Uterus (tissue), 3 donors: ENCODE measurements at regions not wholly inside any gene's neighbourhood (a gene's known extent, or its start where the extent isn't known, plus 50 kb on each side); places are given as distances from the start of the nearest gene placed in this dataset.
A peak's percentile ranks its signal among the peaks of the same experiment; 100 is the strongest.
"Not testable (repeated sequence)": the region's sequence is repeated elsewhere in the genome, so short reads cannot be mapped to it uniquely, and the experiment has no call there.

Source experiments
- DNase-seq, 2 donors: peaks; one replicate each; pipeline ENCODE4 v3.0.0-alpha.2; 2019 to 2020
- H3K27ac ChIP-seq, 2 donors: fragments of 200-600 bp; sonication (generic); 1 replicate in 1 of 2; 2 replicates in 1 of 2; pipeline ENCODE4 v1.5.1; 2016 to 2018
- H3K27me3 ChIP-seq, 2 donors: fragments of 200-600 bp; sonication (generic); one replicate each; pipeline ENCODE4 v1.5.1; 2018 to 2019; ENCODE audit warnings: control low read depth in 1 of 2
- H3K36me3 ChIP-seq, 2 donors: fragments of 200-600 bp; sonication (generic); one replicate each; pipeline ENCODE4 v1.5.1; 2019; ENCODE audit warnings: control low read depth in 1 of 2
- H3K4me1 ChIP-seq, 2 donors: fragments of 200-600 bp; sonication (generic); one replicate each; pipeline ENCODE4 v1.5.1; 2018 to 2019; ENCODE audit warnings: control low read depth in 1 of 2
- H3K4me3 ChIP-seq, 2 donors: fragments of 200-600 bp; sonication (generic); 1 replicate in 1 of 2; 2 replicates in 1 of 2; pipeline ENCODE4 v1.5.1; 2018 to 2019; ENCODE audit warnings: mild to moderate bottlenecking in 1 of 2
- H3K9me3 ChIP-seq, 2 donors: fragments of 200-600 bp; sonication (generic); one replicate each; pipeline ENCODE4 v1.5.1; 2019; ENCODE audit warnings: control low read depth in 1 of 2
- CTCF ChIP-seq, 4 experiments: fragments of 200-600 bp in 2 of 4; fragments of 450-650 bp in 2 of 4; sonication (generic) in 2 of 4; IDR thresholded peaks; one replicate each; pipeline ENCODE4 v1.5.1; 2016 to 2019; ENCODE audit warnings: antibody characterized with exemption in 4 of 4, mild to moderate bottlenecking in 2 of 4, moderate library complexity in 1 of 4
- POLR2A ChIP-seq, 2 donors: fragments of 450-650 bp; IDR thresholded peaks; one replicate each; pipeline ENCODE4 v1.6.1; 2016; ENCODE audit warnings: antibody characterized with exemption in 2 of 2, mild to moderate bottlenecking in 1 of 2, moderate library complexity in 1 of 2
- intact Hi-C: fragments of 100-400 bp; cut with DNase I; formaldehyde crosslinking; loops from one replicate; pipeline ENCODE4 v1.15.1; 2023; ENCODE audit warnings: low total_unique reads
- donor health status: DM: yes; HTN: yes; CAD: no.

DNA sequence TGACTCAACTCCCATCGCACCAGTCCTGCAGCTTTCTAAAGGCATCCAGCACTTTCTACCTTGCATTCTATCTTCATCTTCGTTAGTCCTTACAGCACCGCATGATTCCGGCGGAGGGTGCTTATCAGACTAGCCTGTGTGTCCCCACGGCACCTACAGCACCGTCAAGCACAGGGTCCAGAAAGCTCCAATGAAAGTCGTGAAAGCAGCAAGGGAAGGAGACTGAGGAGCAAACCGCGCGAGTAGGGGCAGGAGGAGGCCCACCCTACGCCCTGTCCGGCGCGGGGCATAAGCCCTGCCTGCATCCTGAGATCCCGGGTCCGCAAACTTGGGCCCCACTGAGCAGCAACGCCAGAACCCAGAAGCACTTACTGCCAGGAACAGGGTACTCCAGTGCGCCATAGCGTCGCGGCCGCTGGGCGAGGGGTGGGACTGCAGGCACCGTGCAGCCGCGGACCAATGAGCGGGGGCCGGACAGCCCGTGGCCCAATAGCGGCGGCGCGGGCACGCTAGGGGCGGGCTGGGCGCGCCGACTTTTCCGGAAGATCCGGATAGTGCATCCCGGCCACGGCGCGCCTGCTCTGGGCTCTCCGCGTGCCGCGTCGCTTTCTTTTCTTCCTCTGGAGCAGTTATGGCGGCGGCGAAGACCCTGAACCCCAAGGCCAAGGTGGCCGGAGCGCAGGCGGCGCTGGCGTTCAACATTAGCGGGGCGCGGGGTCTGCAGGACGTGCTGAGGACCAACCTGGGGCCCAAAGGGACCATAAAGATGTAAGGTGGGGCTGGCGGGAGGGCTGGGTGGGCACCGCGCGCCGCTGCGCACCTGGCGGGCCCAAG is 122.1 kb upstream of the VKORC1L1 start:
- Histone ChIP-seq H3K36me3 (no peaks in the 10 kb centered on the region), H3K27ac (peak overlapping the region; percentile 84 to 88), H3K4me3 (peak overlapping the region; percentile 84 to 99), H3K9me3 (no peaks in the 10 kb centered on the region), H3K4me1 (peaks cover 0 to 4% of the 10 kb centered on the region in 2 donors), H3K27me3 (no peaks in the 10 kb centered on the region)
- DNase-seq = peak; percentile 80 to 85
- TF ChIP-seq CTCF (IDR thresholded peaks at IDR 0.05) (peak in 3 of 4 experiments; percentile 11 to 54 (median 17)), POLR2A (IDR thresholded peaks at IDR 0.05) (peak; percentile 59 to 70)
- intact Hi-C loops = no loop called here

- H3K4me1 ChIP-seq, intact Hi-C loops, H3K36me3 ChIP-seq, H3K4me3 ChIP-seq, H3K9me3 ChIP-seq, H3K27ac ChIP-seq, DNase-seq, H3K27me3 ChIP-seq: not testable (repeated sequence)
Observed at GRCh38 chr7:65754070-65754469, 118.8 kb upstream of the VKORC1L1 start.

GRCh38 chr7:65758991-65759390 is 113.9 kb upstream of the VKORC1L1 start:
- H3K4me1 ChIP-seq, H3K27me3 ChIP-seq, H3K4me3 ChIP-seq, DNase-seq, H3K9me3 ChIP-seq, H3K27ac ChIP-seq, intact Hi-C loops, H3K36me3 ChIP-seq: not testable (repeated sequence)

GRCh38 chr7:65762712-65763111 is 110.2 kb upstream of the VKORC1L1 start:
- H3K27me3 ChIP-seq, intact Hi-C loops, DNase-seq, H3K9me3 ChIP-seq, H3K4me3 ChIP-seq, H3K27ac ChIP-seq, H3K4me1 ChIP-seq, H3K36me3 ChIP-seq: not testable (repeated sequence)

DNA sequence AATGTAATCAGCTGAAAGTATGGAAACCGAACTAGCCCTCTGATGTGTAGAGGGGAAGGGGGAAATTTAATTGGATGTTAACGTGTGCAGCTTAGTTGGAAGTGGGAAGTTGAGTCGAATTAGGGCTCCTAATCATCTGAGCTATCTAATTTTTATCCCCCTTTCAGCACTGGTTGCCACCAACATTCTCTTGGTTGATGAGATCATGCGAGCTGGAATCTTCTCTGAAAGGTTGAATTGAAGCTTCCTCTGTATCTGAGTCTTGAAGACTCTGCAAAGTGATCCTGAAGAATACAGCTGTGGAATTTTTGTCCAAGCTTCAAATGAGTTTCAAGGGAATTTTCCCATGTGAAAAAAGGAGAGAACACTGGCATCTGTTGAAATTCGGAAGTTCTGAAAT is 109.8 kb upstream of the VKORC1L1 start:
- intact Hi-C loops, H3K36me3 ChIP-seq, DNase-seq: not testable (repeated sequence)

DNA sequence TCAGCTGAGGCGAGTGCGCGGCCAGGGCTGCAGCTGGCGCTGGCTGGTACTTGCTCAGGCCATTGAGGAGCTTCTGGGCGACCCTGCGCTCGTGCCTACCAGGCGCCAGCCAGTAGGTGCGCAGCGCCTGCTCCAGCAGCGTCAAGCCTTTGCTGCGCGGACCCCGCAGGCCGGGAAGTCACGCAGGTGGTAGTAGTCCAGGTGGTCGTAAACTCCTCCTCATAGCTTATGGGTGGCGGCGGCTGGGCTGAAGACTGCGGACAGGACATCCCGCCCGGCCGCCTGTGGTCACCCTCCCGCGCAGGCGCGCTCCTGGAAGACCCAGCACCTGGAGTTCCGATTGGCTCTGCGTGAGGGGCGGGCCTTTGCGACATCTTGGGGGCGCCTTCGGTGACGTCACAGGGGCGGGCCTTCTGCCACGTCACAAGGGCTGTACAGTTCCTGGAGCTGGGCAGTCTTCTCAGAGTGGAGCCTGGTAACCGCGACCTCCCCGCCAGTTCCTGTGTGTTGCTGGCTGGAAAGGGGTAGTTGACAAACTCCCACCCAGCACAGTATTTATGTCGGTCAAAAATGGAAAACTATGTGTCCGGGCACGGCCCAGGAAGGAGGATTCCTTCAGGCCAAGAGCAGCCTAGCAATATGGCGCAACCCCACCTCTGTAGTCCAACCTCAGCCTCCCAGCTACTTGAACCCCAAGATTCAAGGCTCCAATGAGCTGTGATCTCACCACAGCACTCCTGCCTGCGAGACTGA is 102.2 kb upstream of the VKORC1L1 start:
- H3K4me1 ChIP-seq, H3K36me3 ChIP-seq, H3K9me3 ChIP-seq, H3K27me3 ChIP-seq, intact Hi-C loops: not testable (repeated sequence)
- peak; percentile 75 to 76 for TF ChIP-seq POLR2A (IDR thresholded peaks at IDR 0.05)
- peak; percentile 97 for DNase-seq
- Histone ChIP-seq H3K27ac (peak overlapping the region; percentile 88 to 92), H3K4me3 (peak overlapping the region; percentile 92 to 96)

More for the DNA sequence above, 109.8 kb upstream of the VKORC1L1 start:
- H3K27me3 ChIP-seq, H3K4me3 ChIP-seq, H3K27ac ChIP-seq, H3K4me1 ChIP-seq, H3K9me3 ChIP-seq: not testable (repeated sequence)

GRCh38 chr7:65771226-65771569 is 101.7 kb upstream of the VKORC1L1 start:
- intact Hi-C loops, H3K4me1 ChIP-seq, H3K27me3 ChIP-seq, H3K9me3 ChIP-seq, H3K36me3 ChIP-seq: not testable (repeated sequence)
- DNase-seq = peak; percentile 22 to 24
- H3K4me3 ChIP-seq = peak overlapping the region; percentile 92 to 96
- peak overlapping the region; percentile 88 to 92 for H3K27ac ChIP-seq

GRCh38 chr7:65776677-65777076 is 96.2 kb upstream of the VKORC1L1 start:
- H3K4me3 ChIP-seq, H3K4me1 ChIP-seq, H3K9me3 ChIP-seq, H3K27ac ChIP-seq, H3K36me3 ChIP-seq, DNase-seq, intact Hi-C loops, H3K27me3 ChIP-seq: not testable (repeated sequence)

- not testable (repeated sequence) for H3K9me3 ChIP-seq, DNase-seq
Observed at GRCh38 chr7:65789943-65790342, 82.9 kb upstream of the VKORC1L1 start.

DNA sequence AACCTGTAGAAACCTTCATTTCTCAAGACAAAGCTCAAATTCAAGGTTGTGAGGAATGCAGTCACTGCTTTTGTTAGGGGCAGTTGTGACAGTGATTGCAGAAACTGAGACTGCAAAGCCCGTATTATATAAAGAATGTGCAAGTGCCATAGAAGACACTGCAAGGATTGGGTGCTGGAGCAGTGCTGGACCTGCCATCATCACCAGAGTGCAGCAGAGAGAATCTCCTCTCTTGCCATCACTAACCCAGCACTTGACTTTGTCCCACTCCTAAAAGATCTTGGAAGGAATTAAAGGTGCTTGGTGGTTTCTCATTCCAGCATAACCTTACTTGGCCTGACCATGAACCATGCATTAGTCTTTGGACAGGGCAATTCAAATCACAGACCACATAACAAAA is 81.1 kb upstream of the VKORC1L1 start:
- intact Hi-C loops, H3K4me1 ChIP-seq, H3K36me3 ChIP-seq, DNase-seq, H3K27me3 ChIP-seq, H3K4me3 ChIP-seq, H3K9me3 ChIP-seq, H3K27ac ChIP-seq: not testable (repeated sequence)

More at GRCh38 chr7:65789943-65790342, 82.9 kb upstream of the VKORC1L1 start:
- H3K4me1 ChIP-seq, intact Hi-C loops, H3K27ac ChIP-seq, H3K27me3 ChIP-seq, H3K4me3 ChIP-seq, H3K36me3 ChIP-seq: not testable (repeated sequence)

DNA sequence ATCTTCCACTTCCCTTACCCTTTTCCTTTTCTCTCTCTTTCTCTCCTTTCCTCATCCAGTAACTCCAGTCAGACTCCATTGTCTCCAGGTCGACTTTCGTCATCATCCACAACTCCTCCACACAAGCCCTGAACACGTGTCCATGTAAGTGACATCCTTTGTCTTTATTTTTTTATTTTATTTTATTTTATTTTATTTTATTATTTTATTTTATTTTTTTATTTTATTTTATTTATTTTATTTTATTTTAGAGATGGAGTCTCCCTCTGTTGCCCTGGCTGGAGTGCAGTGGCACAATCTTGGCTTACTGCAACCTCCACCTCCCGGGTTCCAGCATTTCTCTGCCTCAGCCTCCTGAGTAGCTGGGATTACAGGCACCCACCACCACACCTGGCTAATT is 80.1 kb upstream of the VKORC1L1 start:
- H3K4me3 ChIP-seq, H3K27me3 ChIP-seq, intact Hi-C loops, DNase-seq, H3K27ac ChIP-seq, H3K9me3 ChIP-seq, H3K36me3 ChIP-seq, H3K4me1 ChIP-seq: not testable (repeated sequence)

GRCh38 chr7:65794671-65795391 is 78.0 kb upstream of the VKORC1L1 start:
- intact Hi-C loops, H3K4me3 ChIP-seq, H3K9me3 ChIP-seq, H3K4me1 ChIP-seq, H3K36me3 ChIP-seq, H3K27me3 ChIP-seq, H3K27ac ChIP-seq, DNase-seq: not testable (repeated sequence)
